CD4-positive, alpha-beta memory T cell (primary cell): ENCODE measurements at regions not wholly inside any gene's neighbourhood (a gene's known extent, or its start where the extent isn't known, plus 50 kb on each side); places are given as distances from the start of the nearest gene placed in this dataset.

Source experiments
- CTCF ChIA-PET: fragments of 350-600 bp; sonication (Branson Sonifier 250); formaldehyde crosslinking; loops from one replicate; lab custom pipeline; 2021; ENCODE audit warnings: inconsistent platforms; ENCODE audit not compliant: partially characterized antibody; lab: Charles Lee
- POLR2A ChIA-PET: fragments of 350-600 bp; sonication (Branson Sonifier 250); formaldehyde crosslinking; loops from one replicate; lab custom pipeline; 2021; ENCODE audit not compliant: partially characterized antibody; lab: Charles Lee
- DNase-seq, 5 donors: peaks; one replicate each; pipeline versions ENCODE4 v3.0.0 to v3.0.0-alpha.2; 2020 to 2022; ENCODE audit warnings: mixed read lengths in 1 of 5
- H3K27ac ChIP-seq: one replicate; pipeline ENCODE4 v1.7.0; 2013; ENCODE audit warnings: low read depth, low read length
- H3K27me3 ChIP-seq: 2 replicates; pipeline ENCODE4 v1.7.0; 2013; ENCODE audit warnings: mild to moderate bottlenecking, low read length, moderate library complexity; ENCODE audit not compliant: insufficient read depth
- H3K36me3 ChIP-seq: 2 replicates; pipeline ENCODE4 v1.7.0; 2013; ENCODE audit warnings: mild to moderate bottlenecking, low read length, moderate library complexity; ENCODE audit not compliant: insufficient read depth
- H3K4me1 ChIP-seq: 2 replicates; pipeline ENCODE4 v1.7.0; 2013; ENCODE audit warnings: mild to moderate bottlenecking, low read length, moderate library complexity; ENCODE audit not compliant: insufficient read depth
- H3K4me3 ChIP-seq, 2 donors: one replicate each; pipeline ENCODE4 v1.7.0; 2013; ENCODE audit warnings: low read length in 2 of 2, mild to moderate bottlenecking in 1 of 2
- H3K9me3 ChIP-seq, 2 donors: one replicate each; pipeline ENCODE4 v1.7.0; 2013; ENCODE audit warnings: low read length in 2 of 2, control low read depth in 1 of 2; ENCODE audit not compliant: control insufficient read depth in 1 of 2
- H3K27ac Mint-ChIP-seq, 7 donors: one replicate each; pipeline ENCODE4 v1.8.0; 2020 to 2021; ENCODE audit warnings: mixed read lengths in 7 of 7, mild to moderate bottlenecking in 6 of 7, inconsistent platforms in 3 of 7, moderate library complexity in 3 of 7
- H3K27me3 Mint-ChIP-seq, 2 donors: one replicate each; pipeline ENCODE4 v1.8.0; 2020 to 2021; ENCODE audit warnings: mixed read lengths in 2 of 2
- H3K36me3 Mint-ChIP-seq, 2 donors: one replicate each; pipeline ENCODE4 v1.8.0; 2020 to 2021; ENCODE audit warnings: mixed read lengths in 2 of 2, inconsistent platforms in 1 of 2, mild to moderate bottlenecking in 1 of 2
- H3K4me1 Mint-ChIP-seq, 4 donors: one replicate each; pipeline ENCODE4 v1.8.0; 2020 to 2021; ENCODE audit warnings: mixed read lengths in 4 of 4, mild to moderate bottlenecking in 1 of 4
- H3K4me3 Mint-ChIP-seq, 8 donors: one replicate each; pipeline ENCODE4 v1.8.0; 2020 to 2021; ENCODE audit warnings: mixed read lengths in 8 of 8, mild to moderate bottlenecking in 7 of 8, moderate library complexity in 6 of 8, inconsistent platforms in 3 of 8
- H3K9me3 Mint-ChIP-seq, 8 donors: one replicate each; pipeline ENCODE4 v1.8.0; 2020 to 2021; ENCODE audit warnings: mixed read lengths in 8 of 8, mild to moderate bottlenecking in 5 of 8, inconsistent platforms in 3 of 8, moderate library complexity in 1 of 8
- intact Hi-C: fragments of 100-400 bp; cut with micrococcal nuclease; formaldehyde crosslinking; loops from one replicate; pipeline ENCODE4 v1.15.1; 2023

- no peak for DNase-seq
- ChIA-PET CTCF (no interaction called here), POLR2A (no interaction called here)
- Mint-ChIP-seq H3K4me3 (no peak overlapping the region), H3K9me3 (peaks cover 0 to 3% (median 0%) of the 10 kb centered on the region in 8 donors), H3K36me3 (no peaks in the 10 kb centered on the region), H3K27ac (no peak overlapping the region), H3K4me1 (no peaks in the 10 kb centered on the region), H3K27me3 (peaks cover 0 to 2% of the 10 kb centered on the region in 2 donors)
- H3K27me3 ChIP-seq, result no peaks in the 10 kb centered on the region
- H3K9me3 ChIP-seq, result no peaks in the 10 kb centered on the region
- no peaks in the 10 kb centered on the region for H3K4me1 ChIP-seq
- H3K27ac ChIP-seq, result no peak overlapping the region
- intact Hi-C loops, result no loop called here
- no peak overlapping the region for H3K4me3 ChIP-seq
- H3K36me3 ChIP-seq, result no peaks in the 10 kb centered on the region
These were observed 123.6 kb upstream of the KCNJ6 start for GRCh38 chr21:38039841-38040240.

- Histone ChIP-seq H3K27ac (no peak overlapping the region), H3K4me1 (no peaks in the 10 kb centered on the region), H3K36me3 (no peaks in the 10 kb centered on the region), H3K27me3 (no peaks in the 10 kb centered on the region), H3K9me3 (no peaks in the 10 kb centered on the region), H3K4me3 (no peak overlapping the region)
- POLR2A ChIA-PET, result no interaction called here
- no peak overlapping the region for H3K27ac Mint-ChIP-seq
- H3K4me3 Mint-ChIP-seq, result no peak overlapping the region
- intact Hi-C loops, result no loop called here
- H3K36me3 Mint-ChIP-seq, result no peaks in the 10 kb centered on the region
- no peaks in the 10 kb centered on the region for H3K27me3 Mint-ChIP-seq
- CTCF ChIA-PET, result no interaction called here
- no peaks in the 10 kb centered on the region for H3K4me1 Mint-ChIP-seq
- DNase-seq, result no peak
- peaks cover 0 to 3% (median 0%) of the 10 kb centered on the region in 8 donors for H3K9me3 Mint-ChIP-seq
These were observed 125.2 kb upstream of the KCNJ6 start for GRCh38 chr21:38041493-38041892.

GRCh38 chr21:38042246-38042645, 126.0 kb upstream of the KCNJ6 start:
- no peak overlapping the region for H3K4me3 Mint-ChIP-seq
- H3K27ac Mint-ChIP-seq, result no peak overlapping the region
- ChIA-PET POLR2A (no interaction called here), CTCF (no interaction called here)
- no peaks in the 10 kb centered on the region for H3K27me3 Mint-ChIP-seq
- no peaks in the 10 kb centered on the region for H3K9me3 ChIP-seq
- no peak for DNase-seq
- H3K36me3 ChIP-seq, result no peaks in the 10 kb centered on the region
- peaks cover 0 to 2% (median 0%) of the 10 kb centered on the region in 8 donors for H3K9me3 Mint-ChIP-seq
- no peaks in the 10 kb centered on the region for H3K36me3 Mint-ChIP-seq
- H3K27ac ChIP-seq, result no peak overlapping the region
- H3K27me3 ChIP-seq, result no peaks in the 10 kb centered on the region
- no peak overlapping the region for H3K4me3 ChIP-seq
- no peaks in the 10 kb centered on the region for H3K4me1 Mint-ChIP-seq
- H3K4me1 ChIP-seq, result no peaks in the 10 kb centered on the region
- intact Hi-C loops, result no loop called here

GRCh38 chr21:38048167-38048566, 131.9 kb upstream of the KCNJ6 start:
- Histone ChIP-seq H3K9me3 (no peaks in the 10 kb centered on the region), H3K4me1 (no peaks in the 10 kb centered on the region), H3K27ac (no peak overlapping the region), H3K36me3 (no peaks in the 10 kb centered on the region), H3K27me3 (no peaks in the 10 kb centered on the region), H3K4me3 (no peak overlapping the region)
- Mint-ChIP-seq H3K4me1 (no peaks in the 10 kb centered on the region), H3K4me3 (no peak overlapping the region), H3K27ac (no peak overlapping the region), H3K36me3 (no peaks in the 10 kb centered on the region), H3K27me3 (peaks cover 0 to 1% of the 10 kb centered on the region in 2 donors), H3K9me3 (peaks cover 0 to 2% (median 0%) of the 10 kb centered on the region in 8 donors)
- CTCF ChIA-PET, result no interaction called here
- POLR2A ChIA-PET, result no interaction called here
- no peak for DNase-seq
- intact Hi-C loops, result no loop called here

GRCh38 chr21:38054334-38054733, 138.1 kb upstream of the KCNJ6 start:
- Mint-ChIP-seq H3K27me3 (peaks cover 0 to 2% of the 10 kb centered on the region in 2 donors), H3K9me3 (peaks cover 0 to 5% (median 0%) of the 10 kb centered on the region in 8 donors), H3K36me3 (no peaks in the 10 kb centered on the region), H3K4me3 (no peak overlapping the region), H3K4me1 (no peaks in the 10 kb centered on the region), H3K27ac (no peak overlapping the region)
- H3K9me3 ChIP-seq, result no peaks in the 10 kb centered on the region
- H3K36me3 ChIP-seq, result no peaks in the 10 kb centered on the region
- CTCF ChIA-PET, result no interaction called here
- no peak overlapping the region for H3K27ac ChIP-seq
- POLR2A ChIA-PET, result no interaction called here
- H3K4me1 ChIP-seq, result no peaks in the 10 kb centered on the region
- H3K27me3 ChIP-seq, result no peaks in the 10 kb centered on the region
- no peak overlapping the region for H3K4me3 ChIP-seq
- DNase-seq, result no peak
- intact Hi-C loops, result no loop called here

- no peak overlapping the region for H3K4me3 Mint-ChIP-seq
- no peaks in the 10 kb centered on the region for H3K4me1 Mint-ChIP-seq
- H3K9me3 Mint-ChIP-seq, result peaks cover 0 to 5% (median 0%) of the 10 kb centered on the region in 8 donors
- no peak overlapping the region for H3K27ac ChIP-seq
- CTCF ChIA-PET, result no interaction called here
- H3K4me3 ChIP-seq, result no peak overlapping the region
- H3K27me3 ChIP-seq, result no peaks in the 10 kb centered on the region
- H3K36me3 Mint-ChIP-seq, result no peaks in the 10 kb centered on the region
- no peak for DNase-seq
- POLR2A ChIA-PET, result no interaction called here
- no peaks in the 10 kb centered on the region for H3K9me3 ChIP-seq
- no peaks in the 10 kb centered on the region for H3K36me3 ChIP-seq
- peaks cover 0 to 2% of the 10 kb centered on the region in 2 donors for H3K27me3 Mint-ChIP-seq
- intact Hi-C loops, result no loop called here
- no peak overlapping the region for H3K27ac Mint-ChIP-seq
- H3K4me1 ChIP-seq, result no peaks in the 10 kb centered on the region
These were observed 140.2 kb upstream of the KCNJ6 start for GRCh38 chr21:38056481-38056880.

GRCh38 chr21:38057626-38058025, 141.4 kb upstream of the KCNJ6 start:
- POLR2A ChIA-PET, result no interaction called here
- intact Hi-C loops, result no loop called here
- no peak overlapping the region for H3K4me3 Mint-ChIP-seq

GRCh38 chr21:38060533-38060932, 144.3 kb upstream of the KCNJ6 start:
- Mint-ChIP-seq H3K4me3 (no peak overlapping the region), H3K36me3 (peaks cover 0 to 4% of the 10 kb centered on the region in 2 donors), H3K4me1 (no peaks in the 10 kb centered on the region), H3K9me3 (peaks cover 0 to 8% (median 4%) of the 10 kb centered on the region in 8 donors), H3K27ac (no peak overlapping the region), H3K27me3 (peaks cover 0 to 2% of the 10 kb centered on the region in 2 donors)
- ChIA-PET CTCF (no interaction called here), POLR2A (no interaction called here)
- DNase-seq, result no peak
- no peak overlapping the region for H3K4me3 ChIP-seq
- no peaks in the 10 kb centered on the region for H3K27me3 ChIP-seq
- intact Hi-C loops, result no loop called here
- H3K27ac ChIP-seq, result no peak overlapping the region
- H3K9me3 ChIP-seq, result no peaks in the 10 kb centered on the region
- H3K36me3 ChIP-seq, result no peaks in the 10 kb centered on the region
- H3K4me1 ChIP-seq, result no peaks in the 10 kb centered on the region

More at GRCh38 chr21:38057626-38058025, 141.4 kb upstream of the KCNJ6 start:
- no peaks in the 10 kb centered on the region for H3K27me3 ChIP-seq
- Mint-ChIP-seq H3K27me3 (peaks cover 0 to 2% of the 10 kb centered on the region in 2 donors), H3K27ac (no peak overlapping the region), H3K36me3 (no peaks in the 10 kb centered on the region), H3K9me3 (peaks cover 0 to 5% (median 0%) of the 10 kb centered on the region in 8 donors), H3K4me1 (no peaks in the 10 kb centered on the region)
- CTCF ChIA-PET, result no interaction called here
- H3K4me3 ChIP-seq, result no peak overlapping the region
- H3K36me3 ChIP-seq, result no peaks in the 10 kb centered on the region
- no peaks in the 10 kb centered on the region for H3K4me1 ChIP-seq
- no peak for DNase-seq
- no peaks in the 10 kb centered on the region for H3K9me3 ChIP-seq
- H3K27ac ChIP-seq, result no peak overlapping the region
